Ovary (tissue), 3 donors: ENCODE measurements at regions not wholly inside any gene's neighbourhood (a gene's known extent, or its start where the extent isn't known, plus 50 kb on each side); places are given as distances from the start of the nearest gene placed in this dataset.

ENCODE experiments used
- CTCF ChIP-seq, 3 donors: fragments of 450-650 bp in 2 of 3; fragments of 200-600 bp in 1 of 3; IDR thresholded peaks; one replicate each; pipeline versions ENCODE4 v1.5.1 to v1.8.0; 2016 to 2022; ENCODE audit warnings: antibody characterized with exemption in 3 of 3, mild to moderate bottlenecking in 1 of 3
- POLR2A ChIP-seq: fragments of 450-650 bp; IDR thresholded peaks from one replicate; pipeline ENCODE4 v1.6.1; 2017; ENCODE audit warnings: antibody characterized with exemption, mild to moderate bottlenecking, moderate library complexity
- donor health status: DM: no; HTN: no; CAD: no.

- TF ChIP-seq CTCF (IDR thresholded peaks at IDR 0.05) (no peak), POLR2A (no peak)
These were observed 144.2 kb downstream of the SLC38A6 start for GRCh38 chr14:61125041-61125866.
